ENCODE measurements at regions not wholly inside any gene's neighbourhood (a gene's known extent, or its start where the extent isn't known, plus 50 kb on each side); places are given as distances from the start of the nearest gene placed in this dataset.

DNA sequence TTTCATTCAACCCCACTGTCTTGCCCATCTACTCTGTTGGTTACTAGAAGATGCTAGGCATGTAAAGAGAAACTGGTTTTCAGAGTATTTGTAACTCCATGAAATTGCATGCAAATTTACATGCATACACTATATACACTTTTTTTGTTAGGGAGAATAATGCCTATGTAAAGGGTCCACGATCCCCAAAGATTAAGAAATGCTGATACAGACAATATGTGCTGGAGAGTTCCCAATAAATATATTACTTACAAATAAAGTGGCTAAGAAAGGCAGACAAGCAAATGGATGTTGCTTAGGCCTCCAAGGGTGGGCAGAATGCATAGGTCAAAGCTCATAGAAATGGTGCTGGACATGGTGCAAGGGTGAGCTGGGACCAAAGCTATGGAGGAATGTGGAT lies 109.6 kb upstream of the NHSL1 start:
- DNase-seq (ENCODE audit: low spot score) = no peak

DNA sequence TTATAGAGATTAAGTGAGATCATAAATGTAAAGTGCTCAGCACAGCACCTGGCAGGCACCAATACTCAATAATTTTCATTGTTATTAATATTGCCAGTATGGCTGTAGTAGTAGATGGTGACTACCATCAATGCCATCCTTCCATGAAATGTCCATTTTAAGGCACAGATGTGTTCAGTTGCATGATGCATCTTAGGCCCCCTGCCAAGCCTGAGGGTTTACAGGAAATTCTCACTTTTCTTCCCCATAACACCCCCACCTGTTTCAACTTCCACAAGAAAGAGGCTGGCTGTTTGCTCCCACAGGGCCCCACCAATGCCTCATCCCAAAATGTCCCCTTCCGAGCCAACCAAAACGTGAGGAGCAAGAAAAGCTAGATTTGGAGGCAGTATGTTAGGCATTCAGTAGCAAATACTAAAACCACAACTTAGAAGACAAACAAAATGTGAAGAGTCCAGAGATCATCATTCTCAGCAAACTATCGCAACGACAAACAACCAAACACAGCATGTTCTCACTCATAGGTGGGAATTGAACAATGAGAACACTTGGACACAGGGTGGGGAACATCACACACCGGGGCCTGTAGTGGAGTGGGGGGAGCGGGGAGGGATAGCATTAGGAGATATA lies 110.6 kb upstream of the NHSL1 start:
- DNase-seq (ENCODE audit: low spot score) = no peak

DNA sequence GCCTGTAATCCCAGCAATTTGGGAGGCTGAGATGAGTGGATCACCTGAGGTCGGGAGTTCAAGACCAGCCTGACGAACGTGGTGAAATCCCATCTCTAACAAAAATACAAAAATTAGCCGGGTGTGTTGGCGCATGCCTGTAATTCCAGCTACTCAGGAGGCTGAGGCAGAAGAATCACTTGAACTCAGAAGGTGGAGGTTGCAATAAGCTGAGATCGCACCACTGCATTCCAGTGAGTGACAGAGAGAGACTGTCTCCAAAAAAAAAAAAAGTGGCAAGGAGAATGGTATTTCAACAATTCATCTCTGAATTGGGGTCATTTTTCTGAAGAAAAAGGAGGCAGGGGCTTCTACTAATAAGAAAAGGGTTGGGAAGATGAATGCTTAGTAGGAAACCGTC lies 111.5 kb upstream of the NHSL1 start:
- no peak for DNase-seq (ENCODE audit: low spot score)

DNA sequence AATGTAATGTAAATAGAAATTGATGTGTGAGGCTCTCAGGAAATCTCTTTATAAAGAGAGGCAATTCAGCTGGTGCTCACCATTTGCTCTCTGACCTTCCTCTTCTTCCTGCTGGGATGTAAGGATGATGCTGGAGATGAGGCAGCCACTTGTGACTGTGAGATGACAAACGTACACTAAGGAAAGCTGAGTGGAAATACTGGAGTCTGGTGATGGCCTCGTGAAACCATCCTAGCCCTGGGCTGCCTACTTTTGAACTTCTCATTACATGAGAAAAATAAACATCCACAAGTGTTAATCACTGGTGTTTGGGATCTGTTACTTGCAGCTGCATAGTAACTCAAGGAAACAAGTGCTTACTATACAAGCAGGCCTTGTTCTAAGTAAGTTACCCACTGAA lies 114.9 kb upstream of the NHSL1 start:
- no peak for DNase-seq (ENCODE audit: low spot score)

DNA sequence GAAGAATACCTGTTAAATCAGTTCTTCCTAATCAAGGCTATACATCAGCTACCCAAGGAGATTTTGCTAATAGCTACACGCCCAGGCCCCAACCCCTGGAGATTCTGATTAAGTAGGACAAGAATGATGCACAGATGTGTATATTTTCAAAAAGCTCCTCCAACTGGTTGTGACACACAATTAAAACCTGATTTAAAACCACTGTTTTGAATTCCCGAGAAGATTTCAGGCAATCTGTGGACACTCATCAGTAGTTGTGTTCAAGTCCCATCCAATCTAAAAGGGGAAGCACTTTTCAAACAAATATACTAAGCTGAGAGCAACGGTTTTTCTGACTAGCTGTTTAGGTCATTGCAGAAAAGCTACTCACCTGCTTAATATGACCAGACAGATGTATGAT lies 118.9 kb upstream of the NHSL1 start:
- no peak for DNase-seq (ENCODE audit: low spot score)

DNA sequence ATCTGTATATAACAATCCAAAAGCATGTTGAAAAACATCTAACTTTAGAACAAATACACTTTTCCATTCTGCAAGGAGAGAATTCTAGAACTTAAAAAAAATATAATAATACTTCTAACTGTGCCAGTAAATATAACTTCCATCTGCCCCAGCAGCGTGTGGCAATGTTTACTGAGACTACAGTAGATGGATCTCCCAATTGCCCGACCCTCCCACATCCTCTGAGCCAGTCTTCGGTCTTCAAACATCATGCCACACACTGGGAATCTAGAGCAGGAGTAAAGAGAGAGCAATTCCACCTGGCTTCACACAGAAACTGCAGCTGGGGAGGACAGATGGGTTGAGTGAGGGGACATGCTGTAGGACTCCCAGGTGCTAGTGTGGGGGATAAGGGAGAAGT lies 121.3 kb upstream of the NHSL1 start:
- no peak for DNase-seq (ENCODE audit: low spot score)

DNA sequence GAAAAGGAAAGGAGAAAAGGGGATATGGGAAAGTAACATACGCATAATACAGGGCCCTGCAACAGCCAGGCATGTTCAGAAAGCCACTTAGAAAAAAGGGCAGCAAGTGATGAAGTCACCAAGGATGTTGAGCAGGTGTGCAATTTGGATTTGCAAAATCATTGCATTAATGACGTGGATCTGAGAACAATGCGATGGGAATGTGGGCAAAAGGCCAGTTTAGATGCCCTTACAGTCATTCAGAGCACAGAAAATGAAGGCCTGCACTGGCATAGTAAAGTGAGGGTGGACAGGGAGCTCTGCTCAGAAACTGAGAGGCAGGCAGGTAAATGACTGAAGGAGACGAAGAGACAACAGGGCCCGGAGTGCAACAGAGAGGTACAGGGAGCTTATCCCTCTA lies 123.7 kb upstream of the NHSL1 start:
- DNase-seq (ENCODE audit: low spot score) = no peak

DNA sequence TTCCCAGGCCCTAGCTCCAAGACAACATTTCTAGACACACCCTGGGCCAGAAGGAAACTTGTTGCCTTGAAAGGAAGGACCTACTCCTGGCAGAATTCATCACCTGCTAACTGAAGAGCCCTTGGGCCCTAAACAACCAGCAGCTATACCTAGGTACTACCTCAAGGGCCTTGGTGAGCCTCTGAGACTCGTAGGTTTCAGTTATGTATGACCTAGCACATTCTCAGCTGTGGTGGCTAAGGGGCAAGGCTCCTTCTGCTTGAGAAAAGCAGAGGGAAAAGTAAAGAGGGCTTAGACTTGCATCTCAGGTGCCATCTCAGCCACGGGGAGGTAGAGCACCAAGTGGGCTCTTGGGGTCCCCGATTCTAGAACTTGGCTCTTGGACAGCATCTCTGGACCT lies 132.3 kb upstream of the NHSL1 start:
- DNase-seq (ENCODE audit: low spot score) = no peak

DNA sequence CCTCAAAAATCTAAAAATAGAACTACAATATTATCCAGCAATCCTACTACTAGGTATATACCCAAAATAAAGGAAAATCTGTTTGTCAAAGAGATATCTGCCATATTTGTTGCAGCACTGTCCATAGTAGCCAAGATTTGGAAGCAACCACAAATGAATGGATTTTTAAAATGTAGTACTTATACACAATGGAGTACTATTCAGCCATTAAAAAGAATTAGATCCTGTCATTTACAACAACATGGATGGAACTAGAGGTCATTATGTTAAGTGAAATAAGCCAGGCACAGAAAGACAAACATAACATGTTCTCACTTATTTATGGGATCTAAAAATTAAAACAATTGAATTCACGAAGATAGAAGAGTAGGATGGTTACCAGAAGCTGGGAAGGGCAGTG lies 135.7 kb upstream of the CCDC28A start:
- no peak for DNase-seq (ENCODE audit: low spot score)

DNA sequence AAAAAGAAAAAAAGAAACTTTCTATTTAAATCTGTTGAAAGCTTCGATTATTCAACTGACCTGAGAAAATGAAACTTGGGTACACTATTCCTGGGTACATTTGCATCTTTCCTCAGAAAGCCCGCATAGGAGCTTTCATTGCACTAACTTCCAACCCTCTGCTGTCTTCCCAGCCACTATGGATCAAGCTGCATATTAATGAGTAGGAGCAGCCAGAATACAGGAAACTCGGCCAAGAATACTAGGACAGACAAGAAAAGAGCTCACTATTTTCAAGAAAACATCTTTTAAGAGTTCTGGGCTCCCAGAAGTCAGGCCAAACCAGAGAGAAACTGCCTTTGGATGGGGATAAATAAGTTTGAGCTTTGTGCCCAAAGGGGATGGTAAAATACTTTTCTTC lies 135.0 kb upstream of the CCDC28A start:
- DNase-seq (ENCODE audit: low spot score) = no peak

DNA sequence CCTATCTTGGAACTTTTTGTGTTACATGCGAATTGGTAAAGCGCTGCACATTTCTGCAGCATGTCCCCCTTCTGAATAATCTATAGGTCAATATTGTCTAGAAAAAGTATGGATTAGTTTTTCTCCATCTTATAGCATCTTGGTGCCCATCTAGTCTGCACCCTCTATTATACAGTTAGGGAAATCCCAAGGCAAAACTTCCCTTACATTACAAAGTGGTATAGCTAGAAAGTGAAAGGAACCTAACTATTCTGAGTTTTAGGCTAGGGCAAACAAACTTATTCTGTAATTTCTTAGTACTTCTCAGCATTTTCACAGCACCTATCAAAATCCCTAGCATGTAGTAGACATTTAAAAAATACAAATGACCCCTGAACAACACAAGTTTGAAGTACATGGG lies 133.5 kb upstream of the CCDC28A start:
- DNase-seq (ENCODE audit: low spot score) = no peak

DNA sequence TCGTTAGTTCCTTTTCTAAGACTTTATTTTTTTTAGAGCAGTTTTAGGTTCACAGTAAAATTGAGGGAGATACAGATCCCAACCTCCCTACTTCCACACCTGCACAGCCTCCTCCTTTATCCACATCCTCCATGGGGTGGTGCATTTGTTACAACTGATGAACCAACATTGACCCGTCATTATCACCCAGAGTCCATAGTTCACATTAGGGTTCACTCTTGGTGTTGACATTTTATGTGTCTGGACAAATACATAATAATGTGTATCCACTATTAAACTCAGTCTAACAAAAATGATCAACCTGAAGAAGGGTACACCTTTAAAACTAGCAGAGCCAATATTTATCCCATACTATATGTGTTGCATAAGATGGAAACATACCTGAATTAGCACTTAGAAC lies 130.4 kb upstream of the CCDC28A start:
- no peak for DNase-seq (ENCODE audit: low spot score)

DNA sequence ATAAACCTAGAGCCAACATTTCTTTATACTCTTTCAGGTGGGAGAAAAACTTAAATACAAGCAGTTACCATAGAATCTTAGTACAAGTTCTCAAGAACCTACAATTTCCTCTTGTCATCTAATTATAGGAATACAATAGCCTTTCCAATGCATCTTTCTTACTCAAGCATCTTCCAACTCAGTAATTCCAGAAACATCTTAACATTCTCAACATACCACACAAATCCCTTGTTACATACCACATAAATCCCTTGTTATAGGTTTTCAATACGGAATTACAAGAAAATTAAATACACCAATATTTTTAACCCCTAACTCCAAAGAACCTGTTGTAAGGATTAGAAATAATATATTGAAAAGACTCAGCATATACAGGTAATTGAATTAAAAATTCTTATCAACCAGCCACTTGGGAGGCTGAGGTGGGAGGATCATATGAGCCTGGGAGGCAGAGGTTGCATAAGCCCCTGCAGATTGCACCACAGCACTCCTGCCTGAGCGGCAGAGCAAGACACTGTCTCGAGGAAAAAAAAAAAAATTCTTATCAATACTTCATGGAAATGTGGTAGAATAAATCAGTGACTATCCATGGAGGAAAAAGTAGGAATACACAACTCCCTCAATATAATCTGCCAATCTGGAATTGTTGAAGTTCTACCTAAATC lies 127.5 kb upstream of the CCDC28A start:
- DNase-seq (ENCODE audit: low spot score) = no peak

DNA sequence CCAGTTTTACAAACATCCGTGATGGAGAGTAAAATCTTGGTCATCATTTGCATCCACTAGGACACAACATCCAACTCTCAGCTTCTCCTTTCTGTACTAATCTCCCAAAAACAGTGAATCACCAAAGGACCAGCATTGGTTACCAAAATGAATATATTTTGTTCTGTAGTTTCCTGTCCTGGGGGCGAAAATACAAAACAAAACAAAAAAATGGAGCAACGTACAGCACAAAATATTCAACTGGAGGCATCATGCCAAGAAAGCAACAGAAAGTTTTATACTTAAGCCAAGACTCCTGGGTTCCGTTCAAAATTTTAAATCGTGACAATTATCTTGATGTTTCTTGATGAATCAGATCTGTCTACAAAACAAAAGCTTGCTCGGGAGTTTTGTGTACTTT lies 126.6 kb upstream of the CCDC28A start:
- DNase-seq (ENCODE audit: low spot score) = no peak

DNA sequence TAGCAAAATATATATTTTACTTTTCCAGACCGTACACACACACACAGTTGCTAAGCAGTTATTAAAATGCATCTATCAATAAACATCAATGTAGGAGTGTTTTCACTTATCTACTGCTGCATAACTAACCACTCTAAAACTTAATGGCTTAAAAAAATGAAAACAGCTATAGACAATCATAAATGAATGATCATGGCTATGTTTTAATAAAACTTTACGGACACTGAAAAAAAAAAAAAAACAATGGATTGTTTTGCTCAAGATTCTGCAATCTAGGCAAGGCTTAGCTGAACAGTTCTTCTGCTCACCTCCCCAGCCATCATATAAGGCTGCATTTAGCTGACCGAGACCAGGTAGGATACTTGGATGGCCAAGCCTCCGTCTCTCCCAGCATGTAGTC lies 125.4 kb upstream of the CCDC28A start:
- DNase-seq (ENCODE audit: low spot score) = no peak

DNA sequence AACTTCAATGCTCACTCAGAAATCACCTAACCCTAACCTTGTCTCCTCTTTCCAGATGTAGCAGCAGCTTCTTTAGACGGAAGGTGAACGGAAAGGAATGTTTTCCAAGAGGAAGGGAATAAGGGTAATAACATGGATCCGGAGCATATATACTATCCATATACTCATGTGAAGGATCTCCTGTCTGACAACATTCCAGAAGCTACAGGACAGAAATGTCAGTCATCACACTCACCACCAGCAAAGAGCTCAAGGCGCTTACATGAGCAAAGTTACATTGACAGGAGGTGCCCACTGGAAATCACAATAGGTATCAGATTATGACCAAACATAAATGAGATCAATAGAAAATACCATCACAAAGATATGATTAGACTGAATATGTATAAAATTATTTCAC lies 122.1 kb upstream of the CCDC28A start:
- no peak for DNase-seq (ENCODE audit: low spot score)

DNA sequence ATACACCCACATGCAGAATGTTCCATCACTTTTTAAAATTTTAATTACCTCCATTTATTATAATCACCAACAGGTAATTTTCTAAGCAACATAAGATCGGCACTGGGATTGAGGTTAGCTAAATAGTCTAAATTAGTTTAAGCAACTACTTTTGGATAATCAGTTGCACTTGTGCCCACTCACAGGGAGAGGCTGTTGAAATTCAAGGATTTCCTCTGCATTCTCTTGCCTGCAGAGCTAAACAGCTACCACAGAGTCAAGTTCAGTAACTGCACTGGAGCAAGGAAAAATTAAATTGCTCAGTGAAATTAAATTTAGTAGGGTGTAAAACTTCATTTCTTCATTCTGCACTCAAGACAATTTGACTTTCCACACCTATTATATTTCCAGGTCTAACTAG lies 120.7 kb upstream of the CCDC28A start:
- DNase-seq (ENCODE audit: low spot score) = no peak

DNA sequence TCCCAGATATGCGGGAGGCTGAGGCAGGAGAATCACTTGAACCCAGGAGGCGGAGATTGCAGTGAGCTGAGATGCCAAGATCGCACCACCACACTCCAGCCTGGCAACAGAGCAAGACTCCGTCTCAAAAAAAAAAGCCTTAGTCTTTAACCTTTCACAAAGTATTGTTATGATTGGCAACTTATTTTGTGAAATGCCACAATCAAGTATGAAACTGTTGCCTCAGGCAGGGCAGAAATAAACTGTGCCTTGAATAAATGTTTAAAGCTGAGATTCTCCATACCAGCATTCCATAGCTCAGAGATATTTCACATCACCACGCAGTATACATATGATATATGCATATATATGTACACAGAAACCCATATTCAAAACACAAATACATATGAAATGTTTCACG lies 120.1 kb upstream of the CCDC28A start:
- no peak for DNase-seq (ENCODE audit: low spot score)

DNA sequence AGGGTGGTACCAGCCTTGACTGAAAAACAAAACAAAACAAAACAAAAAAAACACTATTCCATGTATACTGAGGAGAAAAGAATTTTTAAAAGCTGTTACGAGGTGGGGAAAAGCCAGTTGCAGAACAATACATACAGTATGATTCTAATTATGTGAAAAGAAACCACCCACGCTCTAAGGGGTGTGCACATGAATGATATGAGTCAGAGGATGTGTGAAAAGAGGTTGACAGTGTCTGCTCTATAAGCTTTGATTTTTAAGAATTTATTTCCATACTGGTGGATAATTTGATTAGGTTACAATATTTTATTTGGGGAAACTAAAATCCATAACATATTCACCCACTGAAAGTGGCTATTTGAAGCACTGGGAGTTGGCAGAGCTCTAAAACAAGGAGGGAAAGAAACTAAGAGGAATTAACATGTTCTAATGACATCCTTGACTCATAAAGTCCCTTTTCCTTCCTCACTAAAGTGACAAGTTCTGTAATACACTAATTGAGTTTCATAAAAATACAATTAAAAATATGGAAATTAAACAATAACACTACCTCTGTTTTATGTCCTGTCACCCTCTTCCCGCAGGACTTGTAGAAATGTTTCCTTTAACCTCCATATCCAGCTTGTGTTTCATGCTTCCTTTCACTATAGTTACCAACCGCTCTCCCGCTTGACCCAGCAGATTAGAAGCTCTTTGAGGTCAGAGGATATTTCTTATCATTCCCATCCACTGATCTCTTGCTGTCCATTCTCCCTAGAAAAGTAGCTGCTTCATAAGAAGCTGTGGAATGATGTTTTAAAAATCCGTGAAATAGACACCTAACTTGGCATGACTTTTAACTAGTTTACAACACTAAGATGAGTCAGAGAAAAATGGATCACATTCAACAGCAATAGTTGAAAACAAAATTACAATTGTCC lies 118.6 kb upstream of the CCDC28A start:
- no peak for DNase-seq (ENCODE audit: low spot score)

DNA sequence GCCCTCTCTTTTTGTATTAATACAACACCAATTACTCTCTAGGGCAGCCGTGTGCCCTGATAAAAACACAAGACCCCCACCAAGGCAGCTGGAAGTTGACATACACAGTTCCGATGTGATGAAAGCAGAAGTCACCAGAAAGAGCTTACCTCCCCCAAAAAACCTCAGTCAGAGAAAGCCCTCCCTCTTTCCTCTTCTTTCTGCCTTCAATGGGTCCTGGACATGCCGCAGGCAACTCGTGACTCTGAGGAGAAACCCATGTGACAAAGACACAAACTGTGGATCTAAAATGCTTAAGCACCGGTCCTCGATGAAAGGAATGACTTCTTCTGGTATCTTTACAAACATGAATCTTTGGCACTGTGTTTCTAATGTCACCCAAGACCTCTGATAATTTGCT lies 117.7 kb upstream of the CCDC28A start:
- no peak for DNase-seq (ENCODE audit: low spot score)

DNA sequence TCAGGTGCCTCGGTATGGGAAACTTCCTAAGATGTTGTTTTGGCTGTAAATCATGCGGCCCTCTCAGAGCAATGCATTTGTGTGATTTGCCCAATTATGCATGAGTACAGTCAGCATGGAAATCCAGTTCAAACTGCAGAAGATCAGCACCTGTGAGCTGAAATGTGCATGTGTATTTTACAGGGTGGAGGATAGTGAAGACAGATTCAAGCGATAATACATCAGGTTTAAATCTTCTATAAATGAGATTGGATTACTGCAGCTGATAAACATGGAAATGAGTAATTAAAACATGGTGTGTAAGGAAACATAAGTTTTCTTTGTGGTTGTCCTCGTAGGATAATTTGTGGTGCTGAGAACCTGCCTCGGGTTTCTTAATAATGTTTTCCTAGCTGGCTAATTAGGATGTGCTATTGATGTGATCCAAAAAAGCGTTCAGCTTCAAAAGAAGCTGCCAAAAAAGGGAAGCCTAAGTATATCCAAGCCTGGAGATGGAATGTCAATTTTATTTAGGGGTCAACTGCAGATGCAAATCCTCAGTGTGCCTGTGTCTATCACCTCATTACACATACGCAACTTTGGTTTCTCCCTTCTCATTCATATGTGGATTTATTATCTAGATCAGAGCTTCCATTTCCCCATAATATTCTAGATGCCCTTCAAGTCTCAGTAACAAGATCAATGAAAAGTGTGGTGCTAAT lies 117.1 kb upstream of the CCDC28A start:
- DNase-seq (ENCODE audit: low spot score) = no peak

DNA sequence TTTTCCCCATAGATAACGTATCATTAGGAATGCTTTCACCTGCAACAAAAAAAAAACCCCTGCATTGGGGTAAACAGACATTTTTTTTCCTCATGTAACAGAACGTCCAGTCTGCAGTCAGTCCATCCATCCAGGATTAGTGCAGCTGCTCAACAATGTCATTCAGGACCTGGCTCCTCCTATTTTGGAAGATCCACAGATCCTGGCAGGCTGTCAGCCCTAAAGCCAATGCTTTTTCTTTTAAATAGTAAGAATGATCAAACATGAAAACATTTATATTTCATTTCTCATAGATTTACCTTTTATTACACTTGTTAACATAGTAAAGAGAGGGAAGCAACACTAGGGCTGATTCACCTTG lies 116.5 kb upstream of the CCDC28A start:
- no peak for DNase-seq (ENCODE audit: low spot score)

DNA sequence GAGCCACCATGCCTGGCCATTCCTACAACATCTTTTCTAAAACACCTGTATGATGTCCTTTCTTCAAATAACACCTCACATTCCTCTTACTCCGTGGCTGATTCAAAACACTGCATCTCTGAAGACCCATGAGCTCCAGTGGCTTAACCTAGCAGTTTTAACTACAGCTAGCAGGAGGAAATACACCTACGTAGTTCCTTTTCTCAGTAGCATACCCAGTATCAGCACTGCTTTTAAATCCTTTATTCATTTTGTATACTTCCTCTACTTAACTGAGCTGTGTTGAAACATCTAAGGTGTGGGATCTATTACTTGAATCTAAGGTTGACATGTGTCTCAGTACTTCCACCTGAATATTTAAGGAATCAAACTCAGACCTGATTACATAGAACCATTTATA lies 113.6 kb upstream of the CCDC28A start:
- DNase-seq (ENCODE audit: low spot score) = no peak
